ENCODE measurements at regions not wholly inside any gene's neighbourhood (a gene's known extent, or its start where the extent isn't known, plus 50 kb on each side); places are given as distances from the start of the nearest gene placed in this dataset.

DNA sequence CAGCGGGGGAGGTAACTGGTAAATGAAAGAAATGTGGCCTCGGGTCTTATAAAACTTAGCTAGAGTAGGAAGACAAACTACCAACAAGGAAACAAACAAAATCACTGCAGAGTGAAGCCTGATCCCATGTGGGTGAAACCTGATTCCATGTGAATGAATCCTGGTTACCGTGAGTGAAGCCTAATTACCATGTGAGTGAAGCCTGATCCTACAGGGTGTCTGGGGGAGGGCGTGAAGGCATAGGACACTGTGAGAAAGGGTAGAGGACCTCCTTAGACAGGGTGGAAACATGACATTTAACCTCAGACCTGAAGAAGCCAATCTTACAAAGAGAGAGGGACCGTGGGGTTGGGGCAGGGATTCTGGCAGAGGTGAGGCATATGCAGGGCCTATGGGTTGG is 106.2 kb upstream of the USP47 start:
- no peak overlapping the region for H3K4me2 ChIP-seq (ENCODE audit: extremely low read depth, insufficient read depth, low read length)
- H3K27me3 ChIP-seq (ENCODE audit: control insufficient read depth, insufficient read depth, low read length): no peaks in the 10 kb centered on the region
- H2AFZ ChIP-seq (ENCODE audit: low read length): no peak overlapping the region
- H3K4me1 ChIP-seq (ENCODE audit: control insufficient read depth, extremely low read depth, insufficient read depth, low read length): no peaks in the 10 kb centered on the region
- H3K36me3 ChIP-seq (ENCODE audit: control insufficient read depth, insufficient read depth, low read length): no peaks in the 10 kb centered on the region
- TF ChIP-seq EZH2 (IDR thresholded peaks at IDR 0.05; ENCODE audit: low read length, missing control alignments): no peak
- TF ChIP-seq, protein P1, sequence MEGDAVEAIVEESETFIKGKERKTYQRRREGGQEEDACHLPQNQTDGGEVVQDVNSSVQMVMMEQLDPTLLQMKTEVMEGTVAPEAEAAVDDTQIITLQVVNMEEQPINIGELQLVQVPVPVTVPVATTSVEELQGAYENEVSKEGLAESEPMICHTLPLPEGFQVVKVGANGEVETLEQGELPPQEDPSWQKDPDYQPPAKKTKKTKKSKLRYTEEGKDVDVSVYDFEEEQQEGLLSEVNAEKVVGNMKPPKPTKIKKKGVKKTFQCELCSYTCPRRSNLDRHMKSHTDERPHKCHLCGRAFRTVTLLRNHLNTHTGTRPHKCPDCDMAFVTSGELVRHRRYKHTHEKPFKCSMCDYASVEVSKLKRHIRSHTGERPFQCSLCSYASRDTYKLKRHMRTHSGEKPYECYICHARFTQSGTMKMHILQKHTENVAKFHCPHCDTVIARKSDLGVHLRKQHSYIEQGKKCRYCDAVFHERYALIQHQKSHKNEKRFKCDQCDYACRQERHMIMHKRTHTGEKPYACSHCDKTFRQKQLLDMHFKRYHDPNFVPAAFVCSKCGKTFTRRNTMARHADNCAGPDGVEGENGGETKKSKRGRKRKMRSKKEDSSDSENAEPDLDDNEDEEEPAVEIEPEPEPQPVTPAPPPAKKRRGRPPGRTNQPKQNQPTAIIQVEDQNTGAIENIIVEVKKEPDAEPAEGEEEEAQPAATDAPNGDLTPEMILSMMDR (conservative IDR thresholded peaks at IDR 0.05 in 1 of 2, IDR thresholded peaks at IDR 0.05 in 1 of 2; ENCODE audit: low read depth in 1 of 2, low read length in 2 of 2): no peak
- no peaks in the 10 kb centered on the region for H4K20me1 ChIP-seq (ENCODE audit: control insufficient read depth, extremely low read depth, insufficient read depth, low read length)
- no peaks in the 10 kb centered on the region for H3K9me3 ChIP-seq (ENCODE audit: control insufficient read depth, insufficient read depth, low read depth, low read length)
- no peak overlapping the region for H3K4me3 ChIP-seq (replicated peaks in 1 of 4; ENCODE audit: control extremely low read depth in 1 of 4, insufficient read depth in 1 of 4, low read depth in 3 of 4, low read length in 4 of 4)
- H3K79me2 ChIP-seq (ENCODE audit: control insufficient read depth, insufficient read depth, low read length): no peaks in the 10 kb centered on the region
- DNase-seq (ENCODE audit: low read depth in 2 of 2): no peak
- no peak overlapping the region for H3K27ac ChIP-seq (ENCODE audit: insufficient read depth, low read length)
- H3K9ac ChIP-seq (ENCODE audit: insufficient read depth, low read length): no peak overlapping the region

DNA sequence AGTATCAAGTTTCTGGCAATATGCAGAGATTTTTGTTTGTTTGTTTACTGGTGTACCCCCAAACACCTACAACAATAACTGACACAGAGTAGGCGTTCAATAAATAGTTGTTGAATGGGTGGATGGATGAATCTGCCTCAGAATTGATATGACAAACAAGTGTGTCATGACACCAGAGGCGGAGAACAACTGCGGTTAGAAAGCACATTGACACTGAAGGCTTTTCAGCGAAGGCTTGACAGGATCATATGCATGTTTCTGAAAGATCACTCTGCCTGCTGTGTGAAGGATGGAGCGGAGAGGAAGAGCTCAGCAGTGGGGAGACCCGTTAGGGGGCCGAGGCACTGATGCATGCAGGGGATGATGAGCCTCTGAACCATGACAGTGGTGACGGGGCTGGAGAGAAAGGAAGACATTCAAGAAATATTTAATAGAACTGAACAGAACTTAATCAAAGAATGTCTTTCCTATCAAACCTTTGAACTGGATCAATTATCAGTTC is 108.5 kb upstream of the USP47 start:
- Histone ChIP-seq H3K4me1 (ENCODE audit: control insufficient read depth, extremely low read depth, insufficient read depth, low read length) (no peaks in the 10 kb centered on the region), H3K79me2 (ENCODE audit: control insufficient read depth, insufficient read depth, low read length) (no peaks in the 10 kb centered on the region), H3K9me3 (ENCODE audit: control insufficient read depth, insufficient read depth, low read depth, low read length) (no peaks in the 10 kb centered on the region), H4K20me1 (ENCODE audit: control insufficient read depth, extremely low read depth, insufficient read depth, low read length) (no peaks in the 10 kb centered on the region), H3K4me3 (replicated peaks in 1 of 4; ENCODE audit: control extremely low read depth in 1 of 4, insufficient read depth in 1 of 4, low read depth in 3 of 4, low read length in 4 of 4) (no peak overlapping the region), H3K27me3 (ENCODE audit: control insufficient read depth, insufficient read depth, low read length) (no peaks in the 10 kb centered on the region), H3K36me3 (ENCODE audit: control insufficient read depth, insufficient read depth, low read length) (no peaks in the 10 kb centered on the region), H3K9ac (ENCODE audit: insufficient read depth, low read length) (no peak overlapping the region), H2AFZ (ENCODE audit: low read length) (no peak overlapping the region), H3K27ac (ENCODE audit: insufficient read depth, low read length) (no peak overlapping the region), H3K4me2 (ENCODE audit: extremely low read depth, insufficient read depth, low read length) (no peak overlapping the region)
- TF ChIP-seq, protein P1 (conservative IDR thresholded peaks at IDR 0.05 in 1 of 2, IDR thresholded peaks at IDR 0.05 in 1 of 2; ENCODE audit: low read depth in 1 of 2, low read length in 2 of 2): no peak
- TF ChIP-seq EZH2 (IDR thresholded peaks at IDR 0.05; ENCODE audit: low read length, missing control alignments): no peak
- DNase-seq (ENCODE audit: low read depth in 2 of 2): no peak

DNA sequence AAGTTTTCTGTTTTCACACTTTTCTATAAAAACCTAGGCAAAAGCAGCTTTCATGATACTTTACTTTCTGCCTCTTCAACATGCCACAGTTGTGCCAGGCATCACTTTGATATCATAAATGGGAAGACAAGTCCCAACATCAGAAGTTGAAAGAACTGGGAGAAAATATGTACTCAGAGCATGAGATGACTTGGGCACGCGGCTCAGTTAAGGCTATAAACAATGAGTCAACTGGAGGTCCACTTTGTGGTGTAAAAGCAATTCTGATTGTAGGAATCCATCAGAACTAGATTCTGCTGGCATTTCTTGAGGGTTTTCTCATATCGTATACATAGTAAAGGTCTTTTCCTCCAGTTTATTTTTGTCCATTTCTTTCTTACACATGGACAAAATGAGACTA is 109.7 kb upstream of the USP47 start:
- H3K27me3 ChIP-seq (ENCODE audit: control insufficient read depth, insufficient read depth, low read length): peaks cover 3% of the 10 kb centered on the region
- H3K79me2 ChIP-seq (ENCODE audit: control insufficient read depth, insufficient read depth, low read length): no peaks in the 10 kb centered on the region
- no peaks in the 10 kb centered on the region for H3K9me3 ChIP-seq (ENCODE audit: control insufficient read depth, insufficient read depth, low read depth, low read length)
- H3K4me2 ChIP-seq (ENCODE audit: extremely low read depth, insufficient read depth, low read length): no peak overlapping the region
- peak; percentile 39 to 55 for DNase-seq (ENCODE audit: low read depth in 2 of 2)
- H3K9ac ChIP-seq (ENCODE audit: insufficient read depth, low read length): no peak overlapping the region
- no peak overlapping the region for H3K4me3 ChIP-seq (replicated peaks in 1 of 4; ENCODE audit: control extremely low read depth in 1 of 4, insufficient read depth in 1 of 4, low read depth in 3 of 4, low read length in 4 of 4)
- no peak overlapping the region for H3K27ac ChIP-seq (ENCODE audit: insufficient read depth, low read length)
- TF ChIP-seq, protein P1 (conservative IDR thresholded peaks at IDR 0.05 in 1 of 2, IDR thresholded peaks at IDR 0.05 in 1 of 2; ENCODE audit: low read depth in 1 of 2, low read length in 2 of 2): no peak
- TF ChIP-seq EZH2 (IDR thresholded peaks at IDR 0.05; ENCODE audit: low read length, missing control alignments): no peak
- H3K4me1 ChIP-seq (ENCODE audit: control insufficient read depth, extremely low read depth, insufficient read depth, low read length): no peaks in the 10 kb centered on the region
- H3K36me3 ChIP-seq (ENCODE audit: control insufficient read depth, insufficient read depth, low read length): no peaks in the 10 kb centered on the region
- no peaks in the 10 kb centered on the region for H4K20me1 ChIP-seq (ENCODE audit: control insufficient read depth, extremely low read depth, insufficient read depth, low read length)
- H2AFZ ChIP-seq (ENCODE audit: low read length): no peak overlapping the region

Data from fibroblast of lung (primary cell).